ENCODE measurements at regions not wholly inside any gene's neighbourhood (a gene's known extent, or its start where the extent isn't known, plus 50 kb on each side); places are given as distances from the start of the nearest gene placed in this dataset.

DNA sequence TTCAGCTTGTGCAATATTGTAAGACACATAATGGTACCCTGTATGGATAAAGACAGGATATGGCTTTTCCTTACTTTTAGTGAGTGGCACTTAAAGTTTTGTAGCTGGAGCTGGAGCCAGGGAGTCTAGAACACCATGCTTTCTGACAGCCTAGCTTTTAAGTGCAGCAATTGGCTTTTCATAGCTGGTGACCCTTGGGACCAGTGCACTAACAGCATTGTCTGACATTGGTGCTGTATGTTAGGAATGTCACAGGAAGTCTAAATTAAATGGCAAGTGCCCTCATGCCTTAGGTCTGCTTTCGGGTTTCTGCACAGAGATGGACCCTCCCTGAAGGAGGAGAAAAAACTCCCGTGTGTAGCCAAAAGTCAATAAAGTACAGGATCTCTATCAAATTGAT lies 628.2 kb downstream of the NR2F2 start (continued):
- TF ChIP-seq ZSCAN32 (CRISPR knock-in tag; IDR thresholded peaks at IDR 0.05): no peak
- no peak for TF ChIP-seq GABPB1 (CRISPR knock-in tag; IDR thresholded peaks at IDR 0.05)
- TF ChIP-seq TRIM24 (IDR thresholded peaks at IDR 0.05): no peak
- TF ChIP-seq ZNF644 (tag; IDR thresholded peaks at IDR 0.05; ENCODE audit: low read depth): no peak
- TF ChIP-seq, protein P1, sequence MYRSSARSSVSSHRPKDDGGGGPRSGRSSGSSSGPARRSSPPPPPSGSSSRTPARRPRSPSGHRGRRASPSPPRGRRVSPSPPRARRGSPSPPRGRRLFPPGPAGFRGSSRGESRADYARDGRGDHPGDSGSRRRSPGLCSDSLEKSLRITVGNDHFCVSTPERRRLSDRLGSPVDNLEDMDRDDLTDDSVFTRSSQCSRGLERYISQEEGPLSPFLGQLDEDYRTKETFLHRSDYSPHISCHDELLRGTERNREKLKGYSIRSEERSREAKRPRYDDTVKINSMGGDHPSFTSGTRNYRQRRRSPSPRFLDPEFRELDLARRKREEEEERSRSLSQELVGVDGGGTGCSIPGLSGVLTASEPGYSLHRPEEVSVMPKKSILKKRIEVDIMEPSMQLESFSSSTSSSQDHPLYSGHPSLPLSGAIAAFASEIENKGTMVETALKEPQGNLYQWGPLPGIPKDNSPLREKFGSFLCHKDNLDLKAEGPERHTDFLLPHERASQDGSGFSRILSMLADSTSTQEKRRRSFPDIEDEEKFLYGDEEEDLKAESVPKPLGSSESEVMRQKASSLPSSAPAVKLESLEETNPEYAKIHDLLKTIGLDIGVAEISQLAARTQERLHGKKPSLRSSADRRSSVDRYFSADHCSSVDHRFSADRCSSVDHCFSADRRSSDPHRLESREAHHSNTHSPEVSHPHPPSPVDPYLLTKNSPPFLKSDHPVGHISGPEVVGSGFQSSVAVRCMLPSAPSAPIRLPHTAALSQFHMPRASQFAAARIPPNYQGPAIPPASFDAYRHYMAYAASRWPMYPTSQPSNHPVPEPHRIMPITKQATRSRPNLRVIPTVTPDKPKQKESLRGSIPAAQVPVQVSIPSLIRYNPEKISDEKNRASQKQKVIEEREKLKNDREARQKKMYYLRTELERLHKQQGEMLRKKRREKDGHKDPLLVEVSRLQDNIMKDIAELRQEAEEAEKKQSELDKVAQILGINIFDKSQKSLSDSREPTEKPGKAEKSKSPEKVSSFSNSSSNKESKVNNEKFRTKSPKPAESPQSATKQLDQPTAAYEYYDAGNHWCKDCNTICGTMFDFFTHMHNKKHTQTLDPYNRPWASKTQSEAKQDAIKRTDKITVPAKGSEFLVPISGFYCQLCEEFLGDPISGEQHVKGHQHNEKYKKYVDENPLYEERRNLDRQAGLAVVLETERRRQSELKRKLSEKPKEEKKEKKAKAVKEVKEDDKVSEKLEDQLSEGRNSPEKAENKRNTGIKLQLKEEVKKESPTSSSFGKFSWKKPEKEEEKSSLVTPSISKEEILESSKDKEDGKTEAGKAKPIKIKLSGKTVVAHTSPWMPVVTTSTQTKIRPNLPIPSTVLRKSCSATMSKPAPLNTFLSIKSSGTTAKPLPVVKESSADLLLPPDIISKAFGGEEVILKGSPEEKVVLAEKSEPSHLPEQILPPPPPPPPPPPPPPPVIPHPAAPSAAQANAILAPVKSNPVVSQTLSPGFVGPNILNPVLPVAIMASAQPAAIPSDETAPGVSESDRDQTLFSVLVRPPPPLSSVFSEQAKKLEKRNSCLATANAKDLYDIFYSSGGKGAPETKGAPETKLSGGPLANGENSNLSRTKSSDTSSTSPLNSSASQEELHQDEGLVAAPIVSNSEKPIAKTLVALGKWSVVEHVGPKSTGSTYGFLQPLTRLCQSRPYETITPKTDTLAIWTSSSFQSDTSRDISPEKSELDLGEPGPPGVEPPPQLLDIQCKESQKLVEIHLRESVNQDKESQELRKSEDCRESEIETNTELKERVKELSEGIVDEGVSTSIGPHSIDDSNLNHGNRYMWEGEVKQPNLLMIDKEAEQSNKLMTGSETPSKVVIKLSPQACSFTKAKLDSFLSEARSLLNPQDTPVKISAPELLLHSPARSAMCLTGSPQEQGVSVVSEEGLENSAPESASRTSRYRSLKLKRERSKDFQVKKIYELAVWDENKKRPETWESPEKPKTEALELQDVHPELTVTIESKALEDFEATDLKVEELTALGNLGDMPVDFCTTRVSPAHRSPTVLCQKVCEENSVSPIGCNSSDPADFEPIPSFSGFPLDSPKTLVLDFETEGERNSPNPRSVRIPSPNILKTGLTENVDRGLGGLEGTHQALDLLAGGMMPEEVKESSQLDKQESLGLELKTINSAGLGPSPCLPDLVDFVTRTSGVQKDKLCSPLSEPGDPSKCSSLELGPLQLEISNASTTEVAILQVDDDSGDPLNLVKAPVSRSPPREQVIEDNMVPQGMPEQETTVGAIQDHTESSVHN (IDR thresholded peaks at IDR 0.05; ENCODE audit: borderline replicate concordance in 1 of 2, low read depth in 1 of 2): no peak

All from K562 (cell line).